Neural cell (in vitro differentiated cells): ENCODE measurements at regions not wholly inside any gene's neighbourhood (a gene's known extent, or its start where the extent isn't known, plus 50 kb on each side); places are given as distances from the start of the nearest gene placed in this dataset.

ENCODE experiments used
- EZH2 ChIP-seq: fragments of 200-600, 300-800 bp; shearing (Covaris generic), sonication (generic); IDR thresholded peaks from 2 replicates; pipeline ENCODE4 v1.6.1; 2014; ENCODE audit warnings: antibody characterized with exemption, low read length, borderline replicate concordance, mild to moderate bottlenecking; ENCODE audit not compliant: insufficient read depth, poor library complexity, severe bottlenecking
- MXI1 ChIP-seq: fragments of 450-650 bp; conservative IDR thresholded peaks from 2 replicates; pipeline ENCODE4 v1.6.1; 2014; ENCODE audit warnings: antibody characterized with exemption, mild to moderate bottlenecking; ENCODE audit not compliant: poor library complexity, severe bottlenecking
- POLR2AphosphoS5 ChIP-seq: IDR thresholded peaks from 2 replicates; pipeline ENCODE4 v1.6.1; 2012
- RAD21 ChIP-seq: fragments of 450-650 bp; conservative IDR thresholded peaks from 2 replicates; pipeline ENCODE4 v1.6.1; 2014; ENCODE audit warnings: antibody characterized with exemption, mild to moderate bottlenecking, moderate library complexity
- TAF1 ChIP-seq: IDR thresholded peaks from 2 replicates; pipeline ENCODE4 v1.6.1; 2012; ENCODE audit warnings: low read depth
- TF ChIP-seq, protein P1 (sequence below): fragments of 450-650 bp; IDR thresholded peaks from 2 replicates; pipeline ENCODE4 v1.5.1; 2014; ENCODE audit warnings: antibody characterized with exemption, mild to moderate bottlenecking, moderate library complexity; ENCODE audit not compliant: poor library complexity, severe bottlenecking
- TF ChIP-seq, protein P2 (sequence below): IDR thresholded peaks from 2 replicates; pipeline ENCODE4 v1.6.1; 2012; ENCODE audit warnings: borderline replicate concordance

DNA sequence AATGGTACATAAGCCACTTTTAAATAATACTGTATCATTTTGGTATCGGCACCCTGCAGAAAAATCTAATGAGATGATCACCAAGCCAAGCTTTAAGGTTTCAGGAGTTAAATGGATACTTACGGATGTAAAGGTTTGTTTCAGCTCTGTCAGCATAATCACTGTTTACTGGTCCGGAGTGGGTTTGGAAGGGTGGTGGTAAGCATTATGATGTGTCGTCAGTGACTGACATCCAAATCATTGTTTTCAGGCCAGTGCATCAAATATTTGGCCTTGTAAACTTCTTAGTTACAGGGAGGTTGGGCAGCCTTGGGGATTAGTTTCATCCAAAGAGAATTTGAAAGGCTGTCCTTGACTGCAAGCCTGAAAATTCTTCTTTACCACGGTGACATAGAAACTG, 50.0 kb upstream of the ATL2 start:
- TF ChIP-seq, protein P1, sequence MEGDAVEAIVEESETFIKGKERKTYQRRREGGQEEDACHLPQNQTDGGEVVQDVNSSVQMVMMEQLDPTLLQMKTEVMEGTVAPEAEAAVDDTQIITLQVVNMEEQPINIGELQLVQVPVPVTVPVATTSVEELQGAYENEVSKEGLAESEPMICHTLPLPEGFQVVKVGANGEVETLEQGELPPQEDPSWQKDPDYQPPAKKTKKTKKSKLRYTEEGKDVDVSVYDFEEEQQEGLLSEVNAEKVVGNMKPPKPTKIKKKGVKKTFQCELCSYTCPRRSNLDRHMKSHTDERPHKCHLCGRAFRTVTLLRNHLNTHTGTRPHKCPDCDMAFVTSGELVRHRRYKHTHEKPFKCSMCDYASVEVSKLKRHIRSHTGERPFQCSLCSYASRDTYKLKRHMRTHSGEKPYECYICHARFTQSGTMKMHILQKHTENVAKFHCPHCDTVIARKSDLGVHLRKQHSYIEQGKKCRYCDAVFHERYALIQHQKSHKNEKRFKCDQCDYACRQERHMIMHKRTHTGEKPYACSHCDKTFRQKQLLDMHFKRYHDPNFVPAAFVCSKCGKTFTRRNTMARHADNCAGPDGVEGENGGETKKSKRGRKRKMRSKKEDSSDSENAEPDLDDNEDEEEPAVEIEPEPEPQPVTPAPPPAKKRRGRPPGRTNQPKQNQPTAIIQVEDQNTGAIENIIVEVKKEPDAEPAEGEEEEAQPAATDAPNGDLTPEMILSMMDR, result no peak
- no peak for TF ChIP-seq EZH2
- TF ChIP-seq, protein P2, sequence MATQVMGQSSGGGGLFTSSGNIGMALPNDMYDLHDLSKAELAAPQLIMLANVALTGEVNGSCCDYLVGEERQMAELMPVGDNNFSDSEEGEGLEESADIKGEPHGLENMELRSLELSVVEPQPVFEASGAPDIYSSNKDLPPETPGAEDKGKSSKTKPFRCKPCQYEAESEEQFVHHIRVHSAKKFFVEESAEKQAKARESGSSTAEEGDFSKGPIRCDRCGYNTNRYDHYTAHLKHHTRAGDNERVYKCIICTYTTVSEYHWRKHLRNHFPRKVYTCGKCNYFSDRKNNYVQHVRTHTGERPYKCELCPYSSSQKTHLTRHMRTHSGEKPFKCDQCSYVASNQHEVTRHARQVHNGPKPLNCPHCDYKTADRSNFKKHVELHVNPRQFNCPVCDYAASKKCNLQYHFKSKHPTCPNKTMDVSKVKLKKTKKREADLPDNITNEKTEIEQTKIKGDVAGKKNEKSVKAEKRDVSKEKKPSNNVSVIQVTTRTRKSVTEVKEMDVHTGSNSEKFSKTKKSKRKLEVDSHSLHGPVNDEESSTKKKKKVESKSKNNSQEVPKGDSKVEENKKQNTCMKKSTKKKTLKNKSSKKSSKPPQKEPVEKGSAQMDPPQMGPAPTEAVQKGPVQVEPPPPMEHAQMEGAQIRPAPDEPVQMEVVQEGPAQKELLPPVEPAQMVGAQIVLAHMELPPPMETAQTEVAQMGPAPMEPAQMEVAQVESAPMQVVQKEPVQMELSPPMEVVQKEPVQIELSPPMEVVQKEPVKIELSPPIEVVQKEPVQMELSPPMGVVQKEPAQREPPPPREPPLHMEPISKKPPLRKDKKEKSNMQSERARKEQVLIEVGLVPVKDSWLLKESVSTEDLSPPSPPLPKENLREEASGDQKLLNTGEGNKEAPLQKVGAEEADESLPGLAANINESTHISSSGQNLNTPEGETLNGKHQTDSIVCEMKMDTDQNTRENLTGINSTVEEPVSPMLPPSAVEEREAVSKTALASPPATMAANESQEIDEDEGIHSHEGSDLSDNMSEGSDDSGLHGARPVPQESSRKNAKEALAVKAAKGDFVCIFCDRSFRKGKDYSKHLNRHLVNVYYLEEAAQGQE, result no peak
- TF ChIP-seq POLR2AphosphoS5, result no peak
- TF ChIP-seq RAD21, result no peak
- TF ChIP-seq TAF1, result no peak
- TF ChIP-seq MXI1, result no peak
